H7 (cell line): ENCODE measurements at regions not wholly inside any gene's neighbourhood (a gene's known extent, or its start where the extent isn't known, plus 50 kb on each side); places are given as distances from the start of the nearest gene placed in this dataset.

Experiments
- DNase-seq: peaks from one replicate; pipeline ENCODE4 v3.0.0; 2012
- H3K27me3 ChIP-seq: 2 replicates; pipeline ENCODE4 v1.6.0; 2011; ENCODE audit warnings: mild to moderate bottlenecking, low read length; ENCODE audit not compliant: control insufficient read depth, insufficient read depth
- H3K36me3 ChIP-seq: replicated peaks from 2 replicates; pipeline ENCODE4 v1.5.1; 2011; ENCODE audit warnings: low read length; ENCODE audit not compliant: control insufficient read depth, insufficient read depth
- H3K4me3 ChIP-seq: 2 replicates; pipeline ENCODE4 v1.5.1; 2011; ENCODE audit warnings: low read depth, mild to moderate bottlenecking, control low read depth, low read length, moderate library complexity; ENCODE audit not compliant: insufficient read depth

DNA sequence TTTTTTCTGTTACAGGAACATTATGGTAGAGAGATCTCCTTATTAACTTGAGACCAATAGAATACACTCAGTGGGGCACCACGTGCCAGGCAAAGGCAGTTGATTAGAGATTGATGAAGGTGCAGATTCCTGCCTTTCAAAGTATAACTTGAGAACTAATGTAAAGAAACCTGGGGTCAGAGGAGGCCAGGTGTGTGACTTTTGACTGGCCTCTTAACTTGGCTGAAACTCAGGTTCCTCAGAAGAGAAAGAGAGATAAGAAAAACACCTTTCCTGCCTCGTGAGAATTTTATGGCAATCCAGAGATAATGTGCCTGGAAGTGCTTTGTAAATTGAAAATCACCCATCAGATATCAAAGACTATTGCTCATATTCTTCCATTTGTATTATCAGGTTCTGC, 110.7 kb upstream of the GZMB start:
- Histone ChIP-seq H3K4me3 (no peak overlapping the region), H3K36me3 (no peaks in the 10 kb centered on the region), H3K27me3 (no peaks in the 10 kb centered on the region)
- DNase-seq = no peak

DNA sequence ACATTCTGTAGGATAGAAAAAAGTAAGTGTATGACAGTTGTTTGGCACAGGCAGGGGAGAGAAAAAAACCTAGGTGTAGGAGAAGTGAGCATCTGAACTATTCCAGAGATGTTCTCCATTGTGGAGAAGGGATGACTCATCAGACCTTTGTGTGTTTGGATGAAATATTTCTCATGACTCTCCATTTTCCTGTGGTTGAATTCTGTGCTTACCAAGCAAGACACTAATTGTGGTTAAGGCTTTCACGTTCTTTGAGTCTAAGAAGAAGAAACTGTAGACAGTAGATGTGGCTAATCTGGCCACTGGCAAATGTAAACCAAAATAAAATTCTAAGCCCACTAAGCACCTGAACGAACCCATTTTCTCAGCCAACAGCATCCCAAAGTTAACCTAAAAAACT, 107.9 kb upstream of the GZMB start:
- H3K36me3 ChIP-seq = no peaks in the 10 kb centered on the region
- no peak overlapping the region for H3K4me3 ChIP-seq
- DNase-seq = no peak
- no peaks in the 10 kb centered on the region for H3K27me3 ChIP-seq

DNA sequence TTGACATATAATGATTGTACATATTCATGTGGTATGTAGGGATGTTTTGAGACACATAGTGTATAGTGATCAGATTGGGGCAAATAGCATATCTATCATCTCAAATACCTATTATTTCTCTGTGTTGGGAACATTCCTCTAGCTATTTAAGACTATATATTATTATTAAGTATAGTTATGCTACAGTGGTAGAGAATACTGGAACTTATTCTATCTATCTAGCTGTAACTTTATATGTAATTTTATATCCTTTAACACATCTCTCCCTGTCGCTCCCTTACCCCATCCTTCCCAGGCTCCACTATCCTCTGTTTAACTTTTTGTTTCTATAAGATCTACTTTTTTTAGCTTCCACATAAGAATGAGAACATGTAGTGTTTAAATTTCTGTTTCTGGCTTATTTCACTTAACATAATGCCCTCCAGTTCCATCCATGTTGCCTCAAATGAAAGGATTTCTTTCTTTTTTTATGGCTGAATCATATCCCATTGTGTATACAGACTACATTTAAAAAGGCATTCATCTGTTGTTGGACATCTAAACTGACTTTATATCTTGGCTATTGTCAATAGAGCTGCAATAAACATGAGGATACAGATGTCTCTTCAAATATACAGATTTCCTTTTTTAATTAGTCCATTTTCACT, 102.1 kb upstream of the GZMB start:
- Histone ChIP-seq H3K36me3 (no peaks in the 10 kb centered on the region), H3K27me3 (no peaks in the 10 kb centered on the region), H3K4me3 (no peak overlapping the region)
- no peak for DNase-seq

- peak; percentile 43 for DNase-seq
- Histone ChIP-seq H3K4me3 (no peak overlapping the region), H3K27me3 (no peaks in the 10 kb centered on the region), H3K36me3 (no peaks in the 10 kb centered on the region)
Measured at GRCh38 chr14:24734917-24735500, 101.0 kb upstream of the GZMB start.

GRCh38 chr14:24726480-24726879, 92.5 kb upstream of the GZMB start:
- DNase-seq = no peak
- Histone ChIP-seq H3K4me3 (no peak overlapping the region), H3K36me3 (no peaks in the 10 kb centered on the region), H3K27me3 (no peaks in the 10 kb centered on the region)

DNA sequence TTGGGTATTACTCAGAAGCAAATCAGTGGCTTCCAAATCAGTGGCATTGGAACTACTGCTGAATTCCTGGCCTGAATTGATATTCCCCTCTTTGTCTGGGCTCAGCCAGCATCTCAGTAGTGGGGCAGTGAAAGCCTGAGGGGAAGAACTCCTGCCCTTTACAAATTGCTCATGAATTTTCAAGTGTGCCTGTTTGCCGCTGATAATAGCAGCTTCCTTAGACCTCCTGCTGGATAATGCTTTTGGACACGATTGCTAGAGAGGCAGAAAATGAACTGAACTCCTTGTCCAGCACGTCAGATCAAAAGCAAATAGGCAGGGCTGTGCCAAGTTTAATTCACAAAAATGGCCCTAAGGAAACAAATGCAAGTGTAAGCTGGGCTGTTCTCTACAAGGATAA, 91.3 kb upstream of the GZMB start:
- Histone ChIP-seq H3K36me3 (no peaks in the 10 kb centered on the region), H3K4me3 (no peak overlapping the region), H3K27me3 (no peaks in the 10 kb centered on the region)
- no peak for DNase-seq

GRCh38 chr14:24721775-24722174, 87.8 kb upstream of the GZMB start:
- H3K4me3 ChIP-seq = no peak overlapping the region
- H3K27me3 ChIP-seq = no peaks in the 10 kb centered on the region
- H3K36me3 ChIP-seq = no peaks in the 10 kb centered on the region
- DNase-seq = no peak

DNA sequence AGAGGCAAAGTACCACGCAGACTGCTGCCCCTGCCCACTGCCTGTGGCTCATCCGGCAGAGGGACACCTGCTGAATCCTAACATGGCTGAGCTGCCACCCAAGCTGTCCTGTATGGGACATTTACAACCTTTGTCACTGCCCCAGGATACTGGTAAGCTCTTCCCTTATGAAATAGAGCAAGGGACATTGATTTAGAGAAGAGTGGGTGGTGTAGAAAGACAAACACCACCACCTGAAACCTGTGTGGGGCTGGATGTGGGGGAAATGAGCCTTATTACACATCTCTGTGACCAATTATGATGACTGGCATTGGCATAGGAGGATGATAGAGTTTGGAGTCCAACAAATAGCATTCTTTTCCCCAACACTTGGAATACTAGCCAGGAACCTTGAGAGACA, 81.2 kb upstream of the GZMB start:
- Histone ChIP-seq H3K36me3 (no peaks in the 10 kb centered on the region), H3K27me3 (no peaks in the 10 kb centered on the region), H3K4me3 (no peak overlapping the region)
- DNase-seq = no peak

GRCh38 chr14:24713404-24713803, 79.4 kb upstream of the GZMB start:
- Histone ChIP-seq H3K4me3 (no peak overlapping the region), H3K27me3 (no peaks in the 10 kb centered on the region), H3K36me3 (no peaks in the 10 kb centered on the region)
- no peak for DNase-seq

DNA sequence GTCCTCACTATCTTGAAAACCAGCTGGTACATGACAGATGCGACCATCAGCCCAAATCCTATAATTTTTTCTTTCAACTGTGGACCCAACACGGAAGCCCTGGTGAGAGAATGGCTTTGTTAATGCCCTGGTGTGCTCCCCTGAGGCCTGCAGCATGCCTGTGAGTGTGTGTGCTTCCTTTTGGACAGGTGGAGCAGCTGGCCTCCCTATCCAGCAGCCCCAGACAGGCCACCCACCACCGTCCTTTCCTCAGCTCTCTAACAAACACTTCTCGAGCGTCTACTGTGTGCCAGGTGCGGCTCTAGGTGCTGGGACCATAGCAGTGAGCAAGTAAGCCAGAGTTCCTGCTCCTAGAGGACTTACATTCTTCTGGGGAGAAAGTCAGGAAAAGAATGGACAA, 78.9 kb upstream of the GZMB start:
- DNase-seq = no peak
- no peaks in the 10 kb centered on the region for H3K36me3 ChIP-seq
- H3K4me3 ChIP-seq = no peak overlapping the region
- H3K27me3 ChIP-seq = no peaks in the 10 kb centered on the region

GRCh38 chr14:24712374-24712773, 78.4 kb upstream of the GZMB start:
- Histone ChIP-seq H3K36me3 (no peaks in the 10 kb centered on the region), H3K4me3 (no peak overlapping the region), H3K27me3 (no peaks in the 10 kb centered on the region)
- no peak for DNase-seq

DNA sequence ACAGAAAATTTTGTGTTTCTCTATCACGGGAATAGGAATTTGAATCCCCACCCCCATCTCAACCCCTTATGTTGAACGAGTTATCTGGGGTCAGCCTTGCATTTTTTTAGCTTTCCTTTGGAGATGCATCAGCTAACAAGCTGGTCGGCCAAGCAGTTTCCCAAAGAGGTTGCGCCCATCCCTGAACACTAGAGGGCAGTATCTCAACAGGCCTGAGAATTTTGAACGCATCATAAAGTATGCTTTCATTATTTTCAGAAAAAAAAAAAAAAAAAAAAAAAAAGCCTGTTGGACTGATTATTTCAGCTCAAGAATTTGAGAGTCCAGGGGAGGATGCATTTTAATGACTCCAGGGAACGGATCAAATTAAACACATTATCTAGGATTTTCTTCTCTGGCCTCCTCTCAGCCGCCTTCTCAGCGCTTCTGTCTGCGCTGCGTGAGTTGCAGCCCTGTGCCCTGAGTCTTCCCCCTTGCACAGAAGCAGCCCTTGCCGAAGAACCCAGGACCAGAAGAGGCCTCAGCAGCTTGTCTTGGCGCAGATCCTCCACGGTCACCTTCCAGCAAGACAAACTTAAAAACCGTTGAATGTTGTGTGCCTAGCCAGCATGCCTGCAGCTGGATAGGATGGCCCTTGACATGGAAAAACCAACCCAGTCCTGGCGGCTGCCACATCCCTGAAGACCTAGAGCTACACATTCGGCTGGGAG, 76.6 kb upstream of the GZMB start:
- Histone ChIP-seq H3K4me3 (no peak overlapping the region), H3K36me3 (no peaks in the 10 kb centered on the region), H3K27me3 (no peaks in the 10 kb centered on the region)
- DNase-seq = peak; percentile 54

- Histone ChIP-seq H3K27me3 (no peaks in the 10 kb centered on the region), H3K36me3 (no peaks in the 10 kb centered on the region), H3K4me3 (no peak overlapping the region)
- DNase-seq = no peak
Measured at GRCh38 chr14:24708684-24709083, 74.7 kb upstream of the GZMB start.

DNA sequence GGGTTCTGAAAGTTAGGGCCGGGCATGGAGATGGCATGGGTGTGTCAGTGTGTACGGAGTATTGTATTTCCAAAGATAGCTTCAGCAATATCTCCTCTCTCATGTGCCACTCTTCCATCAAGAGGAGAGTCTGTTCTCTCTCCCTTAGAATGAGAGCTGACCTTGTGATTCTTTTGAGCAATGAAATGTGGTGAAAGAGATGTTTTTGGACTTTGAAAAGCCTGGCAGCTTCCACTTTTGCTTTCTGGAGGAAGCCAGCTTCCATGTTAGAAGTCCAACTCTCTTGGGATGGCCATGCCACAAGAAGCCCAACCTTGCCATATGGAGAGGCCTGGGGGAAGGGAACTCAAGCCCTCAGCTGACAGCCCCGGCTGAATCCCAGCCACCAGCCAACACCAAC, 72.4 kb upstream of the GZMB start:
- DNase-seq = no peak
- H3K27me3 ChIP-seq = no peaks in the 10 kb centered on the region
- H3K4me3 ChIP-seq = no peak overlapping the region
- H3K36me3 ChIP-seq = no peaks in the 10 kb centered on the region

- no peaks in the 10 kb centered on the region for H3K36me3 ChIP-seq
- H3K4me3 ChIP-seq = no peak overlapping the region
- DNase-seq = no peak
- H3K27me3 ChIP-seq = no peaks in the 10 kb centered on the region
Measured at GRCh38 chr14:24705840-24706239, 71.8 kb upstream of the GZMB start.
